Fibroblast of gingiva (primary cell): ENCODE measurements at regions not wholly inside any gene's neighbourhood (a gene's known extent, or its start where the extent isn't known, plus 50 kb on each side); places are given as distances from the start of the nearest gene placed in this dataset.

Experiments
- DNase-seq: peaks from one replicate; pipeline ENCODE4 v3.0.0-alpha.2; 2011; ENCODE audit warnings: low read depth

DNA sequence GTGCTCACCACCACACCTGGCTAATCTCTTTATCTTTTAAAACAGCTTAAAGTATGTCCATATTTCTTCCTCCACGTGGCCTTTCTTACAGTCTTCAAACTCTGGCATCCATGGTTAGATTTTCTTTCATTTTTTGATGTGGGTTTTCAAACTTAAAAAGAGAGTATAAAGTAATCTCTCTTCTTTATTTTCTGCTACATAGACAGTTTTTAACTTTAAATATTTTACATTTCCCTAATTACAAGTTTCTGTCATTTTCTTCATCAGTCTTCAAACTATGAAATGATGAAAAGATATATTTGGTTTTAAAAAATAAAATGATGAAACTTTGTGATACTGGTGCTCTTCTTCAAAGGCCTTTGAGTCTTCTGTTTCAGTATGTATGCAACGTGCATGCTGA, 143.5 kb upstream of the ESRRG start:
- DNase-seq: no peak

- no peak for DNase-seq
These were observed 132.6 kb upstream of the ESRRG start for GRCh38 chr1:216855810-216856209.

DNA sequence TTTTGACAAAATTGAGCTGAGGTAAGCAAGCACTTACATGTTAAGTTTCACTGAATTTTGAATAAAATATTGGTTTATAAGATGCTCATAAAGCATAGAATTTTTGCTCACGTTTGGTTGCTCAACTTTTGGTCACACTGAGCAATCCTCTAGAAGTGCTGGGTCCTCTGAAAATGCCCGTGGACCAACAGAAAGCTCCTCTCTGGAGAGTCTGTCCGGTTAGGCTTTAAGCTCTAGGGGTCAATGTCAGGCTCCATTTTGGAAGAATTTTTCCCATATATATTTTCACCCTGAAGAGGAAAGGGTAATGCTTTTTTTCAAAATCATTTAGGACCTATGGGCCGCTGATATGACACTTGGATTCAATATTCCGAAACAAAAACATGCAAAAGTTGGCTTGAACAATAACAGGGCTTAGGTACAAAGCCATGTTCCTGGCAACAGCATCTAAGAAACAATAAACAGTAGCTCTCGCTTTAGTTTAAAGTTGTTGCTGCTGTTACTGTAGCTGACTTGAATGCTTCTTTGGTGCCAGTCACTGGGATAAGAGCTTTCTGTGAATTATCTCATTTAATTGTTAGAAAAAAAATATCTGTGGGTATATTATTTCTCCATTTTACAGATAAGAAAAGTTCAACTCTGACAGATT, 131.7 kb upstream of the ESRRG start:
- DNase-seq: no peak

DNA sequence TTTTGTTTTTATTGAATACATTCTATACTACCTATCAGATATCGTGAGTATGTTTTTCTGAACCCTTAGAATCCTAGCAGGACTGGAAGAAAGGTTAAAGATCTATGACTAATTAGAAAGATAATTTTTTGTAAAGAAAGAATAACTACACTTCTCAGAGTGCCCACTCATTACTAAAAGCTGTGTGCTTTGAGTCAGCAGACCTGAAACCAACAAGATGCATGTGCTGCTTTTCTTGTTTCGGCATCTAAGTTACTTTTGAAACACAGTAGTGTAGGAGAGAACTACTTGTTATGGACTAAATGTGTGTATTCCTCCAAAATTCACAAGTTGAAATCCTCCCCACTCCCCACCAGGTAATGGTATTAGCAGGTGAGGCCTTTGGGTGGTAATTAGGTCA, 127.8 kb upstream of the ESRRG start:
- no peak for DNase-seq

- DNase-seq: no peak
These were observed 125.9 kb upstream of the ESRRG start for GRCh38 chr1:216849146-216849545.

GRCh38 chr1:216847397-216848036, 124.3 kb upstream of the ESRRG start:
- no peak for DNase-seq

GRCh38 chr1:216846339-216846738, 123.1 kb upstream of the ESRRG start:
- DNase-seq: no peak

DNA sequence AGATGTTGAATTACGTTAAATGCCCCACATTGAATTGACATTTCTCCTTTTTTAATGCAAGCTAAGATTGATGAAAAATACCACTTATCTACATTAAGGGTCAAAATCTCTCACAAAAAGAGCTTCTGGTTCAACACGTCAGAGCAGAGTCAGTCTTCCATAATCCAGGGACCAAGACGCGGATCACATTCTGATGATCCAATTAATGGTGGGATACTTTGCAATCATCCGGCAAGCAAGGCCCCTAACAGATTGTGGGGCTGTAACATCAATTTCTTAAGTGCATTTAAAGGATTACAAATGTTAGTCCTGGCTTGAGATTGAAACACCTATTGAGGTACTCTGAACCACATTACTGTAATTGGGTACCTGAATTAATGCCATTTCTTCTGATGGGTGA, 120.2 kb upstream of the ESRRG start:
- no peak for DNase-seq

DNA sequence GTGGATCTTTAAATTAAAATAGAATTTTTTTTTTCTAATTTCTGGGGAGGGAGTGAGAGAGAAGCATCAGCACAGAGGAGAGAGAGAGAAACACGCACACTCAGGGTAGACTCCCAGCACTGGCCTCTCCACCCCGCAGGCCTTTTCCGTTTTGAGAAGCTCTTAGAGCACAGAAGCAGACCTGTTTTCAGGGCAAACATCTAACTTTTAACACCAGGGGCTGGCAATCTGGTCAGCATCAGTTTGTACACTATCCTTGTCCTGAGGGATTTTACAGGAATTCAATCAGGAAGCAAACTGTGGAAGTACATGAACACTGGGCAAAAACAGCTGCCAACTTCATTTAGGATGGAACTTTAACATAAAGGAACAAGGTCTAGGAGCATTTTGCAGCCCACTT, 117.9 kb upstream of the ESRRG start:
- DNase-seq: no peak

- DNase-seq: no peak
These were observed 113.1 kb upstream of the ESRRG start for GRCh38 chr1:216836316-216836715.

DNA sequence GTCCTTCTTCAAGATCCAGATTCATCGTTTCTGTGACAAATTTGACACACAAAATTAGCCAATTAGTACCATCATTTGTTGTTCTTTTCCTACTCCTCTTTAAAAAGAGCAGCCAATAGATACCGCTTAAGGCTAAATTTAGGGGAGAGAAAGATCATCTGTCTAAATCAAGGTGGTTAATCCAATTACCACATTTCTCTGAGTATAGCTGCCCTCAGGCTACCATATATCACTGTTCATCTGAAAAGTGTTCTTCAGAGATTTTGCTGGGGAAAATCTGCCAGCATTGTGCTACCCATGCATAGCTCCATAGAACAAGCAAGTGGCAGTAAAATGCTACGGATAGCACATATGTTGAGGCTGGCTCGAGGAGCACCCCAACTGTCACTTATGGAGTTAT, 110.3 kb upstream of the ESRRG start:
- no peak for DNase-seq

- no peak for DNase-seq
These were observed 109.0 kb upstream of the ESRRG start for GRCh38 chr1:216832192-216832591.

GRCh38 chr1:216830424-216831210, 107.4 kb upstream of the ESRRG start:
- no peak for DNase-seq

DNA sequence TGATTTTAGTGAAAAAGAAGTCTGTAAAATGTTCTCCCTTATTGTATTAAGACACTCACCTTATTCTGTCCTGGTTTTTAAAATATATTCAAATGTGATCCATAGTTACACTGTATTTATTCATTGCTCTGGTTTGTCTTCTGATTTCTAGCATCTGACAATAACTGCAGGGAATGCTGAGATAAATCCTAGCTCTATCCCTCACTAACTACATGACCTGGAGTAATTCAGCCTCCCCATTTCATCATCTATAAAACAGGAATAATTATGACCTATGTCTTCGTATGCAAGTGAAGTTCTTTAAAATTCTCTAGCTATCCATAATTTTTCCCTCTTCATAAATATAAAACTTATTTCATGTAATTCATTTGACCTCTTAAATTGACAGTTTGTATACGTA, 104.0 kb upstream of the ESRRG start:
- no peak for DNase-seq

GRCh38 chr1:216826646-216827045, 103.4 kb upstream of the ESRRG start:
- no peak for DNase-seq

DNA sequence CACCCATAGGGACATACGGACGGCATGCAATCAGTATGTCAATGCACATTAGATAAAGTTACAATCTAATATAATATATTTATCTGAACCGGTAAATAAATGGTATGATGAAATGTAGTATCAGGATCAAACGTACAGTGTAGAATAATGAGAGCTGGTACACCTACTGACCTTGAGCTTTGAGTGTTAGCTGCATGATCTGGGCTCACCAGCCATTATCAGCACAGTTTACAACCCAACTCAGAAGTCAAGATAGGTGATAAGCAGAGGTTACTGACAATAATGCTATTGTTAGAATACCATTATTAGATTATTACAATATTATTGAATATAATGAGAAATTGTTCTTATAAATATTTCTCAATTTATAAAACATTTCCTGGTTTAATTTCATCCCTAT, 103.0 kb upstream of the ESRRG start:
- DNase-seq: no peak

GRCh38 chr1:216825557-216825956, 102.3 kb upstream of the ESRRG start:
- no peak for DNase-seq

DNA sequence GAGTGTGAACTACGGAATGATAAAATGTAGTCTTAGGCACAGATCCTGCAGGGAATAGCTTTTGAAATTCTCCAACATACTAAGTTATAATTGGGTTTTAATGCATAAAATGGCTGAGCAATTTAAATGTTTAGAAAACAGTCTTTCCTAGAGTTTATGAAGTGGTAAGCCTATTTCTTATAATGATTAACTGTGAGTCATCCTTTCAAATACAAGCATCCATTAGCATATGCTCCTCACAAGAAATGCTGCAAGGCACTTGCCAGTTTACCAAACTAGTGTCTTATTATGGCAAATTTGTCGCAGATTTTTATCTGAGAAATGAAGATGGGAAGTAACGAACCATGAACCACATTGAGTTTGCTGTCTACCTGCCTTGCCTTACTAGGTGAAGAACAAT, 101.3 kb upstream of the ESRRG start:
- no peak for DNase-seq

- DNase-seq: no peak
These were observed 100.5 kb upstream of the ESRRG start for GRCh38 chr1:216823731-216824130.

DNA sequence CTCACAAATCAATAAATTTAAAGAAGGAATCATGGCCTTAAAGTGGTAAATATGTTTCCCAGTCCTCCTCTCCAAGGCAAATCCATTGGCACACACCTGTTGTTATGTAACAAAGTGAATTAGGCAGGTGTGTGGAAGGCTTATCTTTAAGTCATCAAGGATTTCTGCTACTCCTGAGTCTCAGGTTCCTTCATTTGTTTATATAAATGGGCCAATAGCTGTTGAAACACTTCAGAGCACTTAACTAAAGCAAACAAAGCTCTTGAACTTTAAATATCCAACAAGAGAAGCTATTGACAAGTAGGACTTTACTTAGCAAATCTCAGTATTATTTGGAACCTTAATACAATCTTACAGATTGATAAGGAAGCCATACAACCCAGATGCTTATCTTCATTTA, 99.3 kb upstream of the ESRRG start:
- DNase-seq: no peak

DNA sequence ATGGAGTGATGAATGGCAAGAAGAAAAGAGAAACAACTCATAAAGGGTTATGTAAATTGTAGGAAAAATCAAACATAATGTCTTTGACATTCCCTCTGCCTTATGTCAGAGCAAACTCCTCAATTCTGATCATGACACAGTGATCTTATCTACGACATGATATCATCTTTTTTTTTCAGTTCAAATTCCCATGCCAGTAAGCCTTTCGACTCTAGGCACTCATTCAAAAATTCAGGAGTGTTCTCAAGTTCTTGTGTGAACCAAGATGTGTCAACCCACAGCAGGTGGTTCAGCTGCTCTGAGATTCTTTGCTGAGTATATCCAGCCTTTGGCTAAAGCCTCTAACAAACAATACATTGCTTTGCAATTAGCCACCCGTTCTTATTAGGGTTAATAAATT, 97.1 kb upstream of the ESRRG start:
- DNase-seq: no peak

DNA sequence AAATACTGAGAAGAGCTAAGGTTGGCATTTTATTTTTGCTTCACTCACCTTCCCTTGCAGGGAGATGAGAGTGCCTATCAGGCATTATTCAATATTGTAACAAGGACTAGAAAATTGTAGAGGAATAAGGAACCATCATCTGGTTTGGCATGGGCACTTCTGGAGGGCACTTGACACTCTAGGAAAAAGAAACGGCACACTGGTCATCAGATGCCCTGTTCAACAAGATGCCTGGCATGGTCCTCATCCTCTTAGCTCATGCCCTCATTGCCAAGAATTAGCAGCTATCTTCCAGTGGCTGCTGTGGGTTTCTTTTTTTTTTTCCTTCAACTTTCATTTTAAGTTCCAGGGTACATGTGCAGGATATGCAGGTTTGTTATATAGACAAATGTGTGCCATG, 95.1 kb upstream of the ESRRG start:
- no peak for DNase-seq
